Middle frontal gyrus (tissue), 1 donor: ENCODE measurements at regions not wholly inside any gene's neighbourhood (a gene's known extent, or its start where the extent isn't known, plus 50 kb on each side); places are given as distances from the start of the nearest gene placed in this dataset.

Experiments
- DNase-seq: peaks from one replicate; pipeline ENCODE4 v3.0.0-alpha.2; 2015; ENCODE audit warnings: low spot score; ENCODE audit errors: extremely low spot score

- DNase-seq: no peak
Observed at GRCh38 chr5:103840600-103840999, 278.0 kb upstream of the NUDT12 start.

DNA sequence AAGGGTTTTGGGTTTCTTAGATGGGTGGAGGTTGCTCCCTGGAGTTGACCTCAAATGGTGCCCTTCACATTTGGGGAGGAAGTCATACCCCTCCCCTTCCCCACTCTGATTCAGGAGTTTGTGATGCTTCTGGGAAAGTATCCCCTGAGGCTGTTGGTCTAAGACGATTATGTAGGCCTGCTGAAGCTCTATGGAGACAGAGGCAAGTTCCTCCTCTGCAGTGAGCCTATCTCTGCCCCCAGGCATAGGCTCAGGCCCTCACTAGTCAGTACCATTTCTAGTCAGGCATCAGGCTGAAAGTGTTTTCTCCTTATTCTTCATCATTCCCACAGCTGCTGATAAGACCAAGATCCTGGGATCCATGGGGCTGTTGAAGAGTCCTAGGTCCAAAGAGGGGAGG lies 271.6 kb upstream of the NUDT12 start:
- no peak for DNase-seq

DNA sequence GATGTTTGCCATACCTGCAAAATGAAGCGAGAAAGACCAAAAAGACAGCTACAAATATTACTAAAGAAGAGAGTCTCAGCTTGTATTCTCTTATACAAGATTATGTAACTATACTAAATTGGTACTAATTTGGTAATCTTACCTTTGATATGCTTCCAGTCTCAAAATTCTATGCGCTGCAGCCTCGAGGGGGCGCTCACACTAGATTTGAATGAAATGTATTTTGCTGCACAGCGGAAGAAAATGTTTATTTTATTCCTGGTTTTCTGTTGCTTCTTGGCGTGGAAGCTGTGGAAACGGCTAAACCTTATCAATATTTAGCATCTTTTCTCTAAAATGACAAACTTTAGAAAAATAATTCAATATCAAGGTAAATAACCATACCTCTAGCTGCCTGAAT lies 267.0 kb upstream of the NUDT12 start:
- no peak for DNase-seq

GRCh38 chr5:103827976-103828375 lies 265.4 kb upstream of the NUDT12 start:
- no peak for DNase-seq

- DNase-seq: no peak
Observed at GRCh38 chr5:103821361-103821760, 258.8 kb upstream of the NUDT12 start.

DNA sequence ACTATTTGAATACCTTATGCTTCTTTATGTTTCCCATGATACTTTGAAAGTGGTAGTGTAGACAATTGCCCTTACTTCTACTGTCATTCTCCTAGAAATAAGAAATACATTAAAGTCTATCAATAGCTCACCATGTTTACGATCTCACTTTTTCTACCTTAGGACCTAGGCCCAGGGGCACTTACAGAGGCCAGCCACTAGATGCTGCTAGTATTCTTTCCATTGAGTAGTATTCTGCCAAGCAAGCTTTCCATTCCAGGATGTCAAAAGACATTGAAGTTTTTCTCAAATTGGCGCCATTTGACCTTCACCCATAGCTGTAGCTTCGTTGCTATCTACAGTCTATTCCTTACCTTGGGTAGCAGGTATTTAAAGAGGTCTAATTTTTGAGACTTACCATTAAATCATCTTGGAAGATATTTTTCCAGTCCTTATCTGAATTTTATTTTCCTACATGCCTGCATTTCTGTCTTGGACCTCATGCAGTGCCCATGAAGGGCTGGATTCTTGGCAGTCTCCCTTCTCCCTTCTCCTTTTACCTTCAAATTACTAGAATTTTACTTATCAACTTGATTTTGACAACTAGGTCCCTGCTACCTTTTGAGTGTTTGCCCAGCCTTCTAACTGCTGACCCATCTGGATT lies 246.0 kb upstream of the NUDT12 start:
- DNase-seq: peak; percentile 7

GRCh38 chr5:103804711-103805110 lies 242.1 kb upstream of the NUDT12 start:
- DNase-seq: no peak

- no peak for DNase-seq
Observed at GRCh38 chr5:103801681-103802080, 239.1 kb upstream of the NUDT12 start.

- DNase-seq: no peak
Observed at GRCh38 chr5:103800741-103801495, 238.3 kb upstream of the NUDT12 start.

DNA sequence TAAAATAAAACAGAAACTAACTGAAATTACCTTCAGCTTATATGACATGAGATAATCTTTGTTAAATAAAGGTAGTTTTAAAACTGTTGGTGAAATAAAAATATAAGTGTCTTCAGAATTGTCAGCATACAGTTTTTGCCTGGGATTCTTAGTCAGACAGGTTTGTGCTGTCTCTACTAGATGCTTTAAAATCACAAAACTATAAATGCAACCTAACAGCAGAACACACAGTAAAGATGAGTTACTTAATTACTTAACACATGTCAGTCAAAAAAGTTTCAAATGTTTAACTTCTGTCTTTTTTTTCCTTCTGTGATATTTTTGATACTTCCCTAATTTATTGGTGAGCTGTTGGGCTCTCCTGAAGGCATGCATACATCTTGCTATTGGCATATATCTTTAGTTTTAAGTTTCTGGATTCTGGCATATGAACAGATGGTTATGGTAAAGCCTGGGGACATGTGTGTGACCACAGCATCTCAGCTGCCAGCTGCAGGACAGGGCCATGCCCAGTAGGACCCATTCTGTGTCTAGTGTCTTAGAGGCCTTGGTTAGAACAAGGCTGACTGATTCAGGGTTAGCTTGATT lies 231.1 kb upstream of the NUDT12 start:
- no peak for DNase-seq

GRCh38 chr5:103785569-103785968 lies 223.0 kb upstream of the NUDT12 start:
- no peak for DNase-seq

DNA sequence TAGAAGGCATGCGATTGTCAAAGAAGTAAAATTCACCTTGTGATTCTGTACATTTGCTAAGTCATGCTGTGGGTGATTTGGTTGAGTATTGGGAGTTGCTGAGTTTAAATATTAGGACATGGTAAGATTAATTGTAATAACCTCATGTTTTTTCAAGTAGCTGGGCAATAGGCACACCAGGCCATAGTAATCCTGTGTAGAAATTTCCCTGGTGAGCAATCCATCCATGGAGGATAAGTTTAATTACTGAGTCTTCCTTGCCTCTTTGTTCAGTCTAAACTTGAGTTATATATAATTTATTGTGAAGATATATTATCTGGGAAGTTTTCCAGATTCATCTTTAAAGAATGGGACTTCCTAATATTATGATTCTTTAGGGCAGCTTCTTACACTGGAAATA lies 221.1 kb upstream of the NUDT12 start:
- no peak for DNase-seq

DNA sequence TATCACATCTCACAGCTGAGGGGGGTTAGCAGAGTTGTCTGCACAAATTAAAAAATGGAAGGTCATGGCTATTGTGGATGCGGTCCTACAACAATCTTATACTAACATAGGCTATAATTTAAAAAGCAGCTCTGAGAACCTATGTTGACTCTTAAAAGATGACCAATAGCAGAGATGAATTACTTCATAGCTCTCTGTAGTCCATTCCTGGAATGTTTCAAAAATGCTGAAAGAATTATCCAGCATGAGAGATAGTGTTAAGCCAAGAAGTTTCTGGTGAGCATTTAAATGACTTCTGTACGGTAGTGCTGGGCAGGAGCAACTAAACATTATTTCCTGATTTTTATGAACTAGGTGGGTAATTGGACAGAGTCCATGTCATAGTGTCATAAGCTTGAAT lies 218.2 kb upstream of the NUDT12 start:
- DNase-seq: no peak

GRCh38 chr5:103774721-103775120 lies 212.1 kb upstream of the NUDT12 start:
- no peak for DNase-seq

GRCh38 chr5:103772248-103772647 lies 209.7 kb upstream of the NUDT12 start:
- no peak for DNase-seq

DNA sequence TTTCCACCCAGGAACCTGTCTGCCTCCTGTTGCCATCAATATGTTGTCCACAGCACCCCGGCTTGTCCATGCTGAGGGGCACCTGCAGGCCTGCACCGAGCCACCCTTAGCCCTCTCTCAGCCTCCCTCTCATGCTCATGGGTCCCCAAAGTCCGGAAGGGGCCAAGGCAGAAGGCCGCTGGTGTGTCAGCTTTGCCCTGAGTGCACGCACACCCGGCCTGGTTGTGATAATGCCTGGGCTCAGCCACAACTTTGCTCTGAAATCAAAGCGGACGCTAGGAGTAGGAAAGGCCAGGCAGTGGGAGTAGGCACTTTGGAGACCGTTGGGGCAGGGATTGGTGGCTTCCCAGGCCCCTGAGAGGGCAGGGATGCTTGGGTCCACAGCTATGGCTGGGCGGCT lies 201.8 kb upstream of the NUDT12 start:
- DNase-seq: no peak

DNA sequence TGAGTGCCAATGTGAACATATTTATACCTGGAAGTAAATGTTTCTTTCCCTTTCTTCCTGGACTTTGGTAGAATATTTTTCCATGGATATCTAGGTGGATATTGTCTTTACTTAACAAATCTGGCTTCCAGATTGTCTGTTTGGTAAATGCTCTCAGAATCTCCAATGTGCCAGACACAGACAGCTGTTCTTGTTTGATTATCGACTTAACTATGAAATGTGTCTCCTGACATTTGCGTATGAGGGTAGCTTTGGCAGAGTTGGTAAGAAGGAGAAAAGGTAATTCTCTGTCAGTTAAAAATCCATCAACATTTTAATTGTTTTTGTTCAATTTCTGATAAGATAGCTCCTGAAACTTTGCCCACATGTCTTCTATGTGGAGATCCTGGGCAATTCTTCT lies 196.4 kb upstream of the NUDT12 start:
- no peak for DNase-seq

DNA sequence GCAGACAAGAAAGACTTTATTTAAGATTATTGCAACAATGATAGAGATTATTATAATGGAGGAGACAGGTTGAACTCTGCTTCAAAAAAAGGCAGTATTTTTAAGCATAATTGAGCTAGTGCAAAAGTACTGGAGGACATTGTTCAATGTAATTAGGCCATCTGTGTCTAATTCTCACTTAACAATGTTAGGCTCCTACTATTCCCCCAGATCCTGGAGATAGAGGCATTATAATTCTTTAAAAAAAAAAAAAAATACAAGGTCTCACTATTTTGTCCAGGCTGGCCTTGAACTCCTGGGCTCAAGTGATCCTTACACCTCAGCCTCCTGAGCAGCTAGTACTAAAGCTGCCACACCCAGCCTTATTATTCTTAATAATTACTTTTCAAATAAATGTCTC lies 193.4 kb upstream of the NUDT12 start:
- no peak for DNase-seq

DNA sequence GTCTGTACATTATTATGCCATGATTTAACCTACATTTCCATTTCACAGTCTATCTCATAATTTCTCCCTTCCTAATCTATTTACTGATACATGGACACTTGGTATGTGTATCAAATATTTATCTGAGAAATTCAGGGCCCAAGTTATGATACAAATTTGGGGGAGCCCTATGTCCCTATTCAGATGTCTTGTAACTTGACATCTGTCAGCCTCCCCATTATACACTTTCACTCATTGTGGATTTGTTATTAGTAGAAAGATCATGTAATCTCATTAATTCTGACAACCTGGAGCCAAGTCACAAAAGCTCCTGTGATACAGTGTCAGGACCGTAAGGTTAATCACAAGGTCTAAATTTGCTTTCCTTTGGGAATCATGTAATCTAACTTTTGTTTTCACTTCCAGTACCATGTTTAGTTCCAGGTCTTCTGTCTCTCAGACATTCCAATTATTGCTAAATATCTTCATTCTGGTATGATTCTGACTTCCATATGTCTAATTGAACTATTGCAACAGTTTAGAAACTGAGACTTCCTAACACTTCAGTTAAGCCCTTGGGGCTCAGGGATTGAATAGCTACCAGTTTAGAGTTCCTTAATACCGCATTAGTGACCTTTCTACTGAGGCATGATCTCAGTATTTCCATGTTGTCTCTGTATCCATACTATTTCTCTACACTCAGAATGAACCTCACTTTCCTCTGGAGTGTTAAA lies 182.9 kb upstream of the NUDT12 start:
- DNase-seq: no peak

- DNase-seq: no peak
Observed at GRCh38 chr5:103744159-103744558, 181.6 kb upstream of the NUDT12 start.

DNA sequence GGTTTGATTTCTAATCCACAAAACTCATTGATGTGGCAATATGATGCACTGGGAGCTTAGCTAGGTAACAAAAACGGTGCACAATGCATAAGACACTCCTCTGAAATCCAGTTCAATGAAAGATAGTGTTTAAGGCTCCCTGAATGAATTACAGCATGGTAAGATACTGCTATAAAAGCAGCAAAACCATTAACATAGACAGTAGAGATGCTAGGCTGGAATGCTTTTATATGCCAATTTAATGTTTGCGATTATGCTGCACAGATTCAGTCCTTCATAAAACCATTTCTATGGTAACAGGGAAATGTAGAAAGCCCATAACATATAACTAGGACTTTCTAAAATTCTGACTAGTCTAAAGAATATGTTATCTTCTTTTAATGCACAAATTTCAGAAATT lies 180.8 kb upstream of the NUDT12 start:
- no peak for DNase-seq

GRCh38 chr5:103741984-103742383 lies 179.4 kb upstream of the NUDT12 start:
- DNase-seq: no peak
